SH-SY5Y (cell line): ENCODE measurements at regions not wholly inside any gene's neighbourhood (a gene's known extent, or its start where the extent isn't known, plus 50 kb on each side); places are given as distances from the start of the nearest gene placed in this dataset.

Experiments
- GATA2 ChIP-seq: IDR thresholded peaks from 2 replicates; pipeline ENCODE4 v1.6.1; 2011; ENCODE audit warnings: mild to moderate bottlenecking, low read depth, low read length
- GATA3 ChIP-seq: IDR thresholded peaks from 2 replicates; pipeline ENCODE4 v1.6.1; 2011; ENCODE audit warnings: low read depth, mild to moderate bottlenecking, low read length, moderate library complexity

DNA sequence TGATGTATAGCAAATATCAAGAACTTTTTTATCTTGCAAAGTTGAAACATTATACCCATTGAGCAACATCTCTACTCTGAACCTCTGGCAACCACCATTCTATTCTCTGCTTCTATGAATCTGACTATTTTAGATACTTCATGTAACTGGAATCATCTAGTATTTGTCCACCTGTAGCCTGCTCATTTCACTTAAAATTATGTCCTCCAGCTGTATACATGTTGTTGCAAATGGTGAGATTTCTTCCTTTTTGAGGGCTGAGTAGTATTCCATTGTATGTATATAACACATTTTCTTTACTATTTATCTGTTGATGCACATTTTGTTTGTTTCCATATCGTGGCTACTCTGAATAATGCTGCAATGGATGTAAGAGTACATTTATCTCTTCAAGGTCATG, 476.3 kb upstream of the LRRC4C start:
- no peak for TF ChIP-seq GATA3
- TF ChIP-seq GATA2 = no peak
